HFF-Myc (cell line): ENCODE measurements at regions not wholly inside any gene's neighbourhood (a gene's known extent, or its start where the extent isn't known, plus 50 kb on each side); places are given as distances from the start of the nearest gene placed in this dataset.
"Not testable (repeated sequence)": the region's sequence is repeated elsewhere in the genome, so short reads cannot be mapped to it uniquely, and the experiment has no call there.

Experiments
- DNase-seq: peaks from one replicate; pipeline ENCODE4 v3.0.0-alpha.2; 2011; ENCODE audit warnings: low read depth; ENCODE audit errors: extremely low read depth
- H3K4me3 ChIP-seq: replicated peaks from 2 replicates; pipeline ENCODE4 v1.5.1; 2011; ENCODE audit warnings: low read depth, mild to moderate bottlenecking, control low read depth, low read length
- TF ChIP-seq, protein P1 (sequence below): IDR thresholded peaks from 2 replicates; pipeline ENCODE4 v1.5.1; 2012; ENCODE audit warnings: mild to moderate bottlenecking, low read depth, low read length, control low read depth; ENCODE audit errors: missing control alignments

DNA sequence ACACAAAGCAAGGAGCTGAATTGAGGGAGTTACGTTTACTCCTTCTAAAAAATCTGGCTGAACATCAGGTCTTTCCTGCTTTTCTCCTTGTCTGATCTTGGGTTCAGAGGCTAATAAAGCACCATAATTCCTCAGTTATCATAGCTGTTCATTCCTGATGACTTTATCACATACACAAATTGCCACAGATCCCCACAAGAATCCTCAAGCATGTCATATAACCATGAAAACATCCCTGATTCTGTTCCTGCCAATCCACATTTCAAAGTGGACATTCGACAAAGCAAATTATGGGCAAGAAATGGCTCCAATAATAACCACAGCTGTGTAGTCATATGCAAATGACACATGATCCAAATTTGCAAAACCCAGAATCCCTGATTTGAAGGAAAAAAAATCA is 321.3 kb downstream of the MEX3B start:
- TF ChIP-seq, protein P1, sequence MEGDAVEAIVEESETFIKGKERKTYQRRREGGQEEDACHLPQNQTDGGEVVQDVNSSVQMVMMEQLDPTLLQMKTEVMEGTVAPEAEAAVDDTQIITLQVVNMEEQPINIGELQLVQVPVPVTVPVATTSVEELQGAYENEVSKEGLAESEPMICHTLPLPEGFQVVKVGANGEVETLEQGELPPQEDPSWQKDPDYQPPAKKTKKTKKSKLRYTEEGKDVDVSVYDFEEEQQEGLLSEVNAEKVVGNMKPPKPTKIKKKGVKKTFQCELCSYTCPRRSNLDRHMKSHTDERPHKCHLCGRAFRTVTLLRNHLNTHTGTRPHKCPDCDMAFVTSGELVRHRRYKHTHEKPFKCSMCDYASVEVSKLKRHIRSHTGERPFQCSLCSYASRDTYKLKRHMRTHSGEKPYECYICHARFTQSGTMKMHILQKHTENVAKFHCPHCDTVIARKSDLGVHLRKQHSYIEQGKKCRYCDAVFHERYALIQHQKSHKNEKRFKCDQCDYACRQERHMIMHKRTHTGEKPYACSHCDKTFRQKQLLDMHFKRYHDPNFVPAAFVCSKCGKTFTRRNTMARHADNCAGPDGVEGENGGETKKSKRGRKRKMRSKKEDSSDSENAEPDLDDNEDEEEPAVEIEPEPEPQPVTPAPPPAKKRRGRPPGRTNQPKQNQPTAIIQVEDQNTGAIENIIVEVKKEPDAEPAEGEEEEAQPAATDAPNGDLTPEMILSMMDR = no peak
- DNase-seq = no peak
- H3K4me3 ChIP-seq = no peak overlapping the region

GRCh38 chr15:81723701-81724100 is 322.1 kb downstream of the MEX3B start:
- no peak for DNase-seq
- TF ChIP-seq, protein P1 = no peak
- H3K4me3 ChIP-seq = no peak overlapping the region

GRCh38 chr15:81723113-81723651 is 322.6 kb downstream of the MEX3B start:
- TF ChIP-seq, protein P1 = no peak
- no peak overlapping the region for H3K4me3 ChIP-seq
- DNase-seq = no peak

DNA sequence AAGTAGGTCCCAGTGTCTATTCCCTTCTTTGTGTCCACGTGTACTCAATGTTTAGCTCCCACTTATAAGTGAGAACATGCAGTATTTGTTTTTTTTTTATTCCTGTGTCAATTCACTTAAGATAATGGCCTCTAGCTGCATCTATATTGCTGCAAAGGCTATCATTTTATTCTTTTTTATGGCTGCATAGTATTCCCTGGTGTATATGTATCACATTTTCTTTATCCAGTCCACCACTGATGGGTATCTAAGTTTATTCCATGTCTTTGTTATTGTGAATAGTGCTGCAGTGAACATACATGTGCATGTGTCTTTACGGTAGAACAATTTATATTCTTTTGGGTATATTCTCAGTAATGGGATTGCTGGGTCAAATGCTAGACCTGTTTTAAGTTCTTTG is 329.4 kb downstream of the MEX3B start:
- DNase-seq, H3K4me3 ChIP-seq: not testable (repeated sequence)

DNA sequence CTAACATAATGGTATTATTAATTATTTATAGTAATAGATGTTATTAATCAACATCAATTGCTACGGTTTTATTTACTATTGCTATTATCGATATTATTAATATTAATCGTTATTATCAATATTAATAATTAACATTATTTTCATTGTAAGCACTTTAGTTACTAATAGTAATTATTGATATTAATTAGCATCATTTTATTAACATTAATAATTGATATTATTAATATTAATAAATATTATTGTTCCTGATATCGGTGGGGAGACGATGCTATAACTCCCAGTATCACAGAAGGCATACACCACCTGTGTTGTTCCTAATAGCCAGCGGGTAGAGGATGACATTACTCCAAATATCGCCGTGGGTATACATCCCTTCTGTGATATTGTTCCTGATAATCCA is 335.5 kb downstream of the MEX3B start:
- no peak overlapping the region for H3K4me3 ChIP-seq
- no peak for DNase-seq
- TF ChIP-seq, protein P1 = no peak

DNA sequence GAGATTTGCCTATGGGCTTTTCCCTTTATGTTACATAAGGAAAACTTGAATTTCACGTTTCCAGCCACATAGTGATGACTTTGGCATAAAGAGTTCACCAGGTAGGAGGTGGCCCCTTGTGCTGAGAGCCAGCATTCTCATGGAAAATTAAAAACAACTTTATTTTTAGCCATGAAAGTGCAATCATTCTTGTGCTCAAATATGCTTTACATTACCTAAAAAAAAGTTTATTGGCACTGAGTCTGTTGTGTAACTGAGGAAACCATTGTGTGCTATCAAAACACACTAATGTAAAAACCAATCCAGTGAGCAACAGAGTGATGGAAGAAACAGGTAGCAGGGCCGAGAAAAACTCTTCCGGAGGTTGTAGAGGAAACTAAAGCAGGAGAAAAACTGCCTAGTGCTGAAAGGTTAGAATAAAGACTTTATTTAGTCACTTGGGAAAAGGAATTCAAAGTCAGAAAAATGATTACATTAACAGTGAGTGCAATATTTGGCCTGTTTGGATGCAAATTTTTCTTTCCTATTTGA is 332.9 kb upstream of the TMC3 start:
- DNase-seq, H3K4me3 ChIP-seq: not testable (repeated sequence)

GRCh38 chr15:81705727-81706126 is 331.7 kb upstream of the TMC3 start:
- H3K4me3 ChIP-seq, DNase-seq: not testable (repeated sequence)

- no peak overlapping the region for H3K4me3 ChIP-seq
- DNase-seq = no peak
- TF ChIP-seq, protein P1 = no peak
Observed at GRCh38 chr15:81686021-81686420, 312.0 kb upstream of the TMC3 start.
